MCF 10A (cell line): ENCODE measurements at regions not wholly inside any gene's neighbourhood (a gene's known extent, or its start where the extent isn't known, plus 50 kb on each side); places are given as distances from the start of the nearest gene placed in this dataset.
"Not testable (repeated sequence)": the region's sequence is repeated elsewhere in the genome, so short reads cannot be mapped to it uniquely, and the experiment has no call there.

ENCODE experiments used
- BruUV-seq: library from RNA; stranded (reverse); fragments of 400-500 nt; replicated peaks from 2 replicates; lab custom pipeline; 2021; lab: Mats Ljungman, UMichigan
- CTCF ChIA-PET: fragments of 300-600 bp; sonication (Branson Sonifier 250); formaldehyde crosslinking; extraction: SDS; loops from one replicate; lab custom pipeline; 2021; ENCODE audit warnings: antibody characterized with exemption, inconsistent platforms; lab: Yijun Ruan, JAX
- POLR2A ChIA-PET: fragments of 300-600, 350-650 bp; sonication (Branson Sonifier 250); formaldehyde crosslinking; extraction: SDS; loops from one replicate; lab custom pipeline; 2020; ENCODE audit warnings: antibody characterized with exemption, inconsistent platforms; lab: Yijun Ruan, JAX
- DNase-seq: peaks from one replicate; pipeline ENCODE4 v3.0.0-alpha.2; 2018; ENCODE audit not compliant: unreplicated experiment
- H3K27ac Mint-ChIP-seq: one replicate; pipeline ENCODE4 v1.8.0; 2022; ENCODE audit warnings: mild to moderate bottlenecking, low read depth, mixed read lengths; ENCODE audit not compliant: unreplicated experiment
- H3K27me3 Mint-ChIP-seq: one replicate; pipeline ENCODE4 v1.8.0; 2022; ENCODE audit warnings: mixed read lengths; ENCODE audit not compliant: insufficient read depth, unreplicated experiment
- H3K36me3 Mint-ChIP-seq: one replicate; pipeline ENCODE4 v1.8.0; 2022; ENCODE audit warnings: mild to moderate bottlenecking, moderate library complexity, mixed read lengths; ENCODE audit not compliant: insufficient read depth, unreplicated experiment
- H3K4me1 Mint-ChIP-seq: one replicate; pipeline ENCODE4 v1.8.0; 2022; ENCODE audit warnings: mixed read lengths; ENCODE audit not compliant: insufficient read depth, unreplicated experiment
- H3K4me3 Mint-ChIP-seq: one replicate; pipeline ENCODE4 v1.8.0; 2022; ENCODE audit warnings: mild to moderate bottlenecking, moderate library complexity, mixed read lengths; ENCODE audit not compliant: unreplicated experiment
- H3K9me3 Mint-ChIP-seq: one replicate; pipeline ENCODE4 v1.8.0; 2022; ENCODE audit warnings: mixed read lengths; ENCODE audit not compliant: unreplicated experiment
- intact Hi-C: fragments of 100-400 bp; cut with micrococcal nuclease; formaldehyde crosslinking; loops from 2 replicates; pipeline ENCODE4 v1.14.1; 2022
- TF ChIP-seq, protein P1 (sequence below): fragments of 200-600 bp; IDR thresholded peaks from one replicate; pipeline ENCODE4 v1.8.0; 2022; ENCODE audit warnings: antibody characterized with exemption, mild to moderate bottlenecking; ENCODE audit not compliant: unreplicated experiment

- TF ChIP-seq, protein P1, sequence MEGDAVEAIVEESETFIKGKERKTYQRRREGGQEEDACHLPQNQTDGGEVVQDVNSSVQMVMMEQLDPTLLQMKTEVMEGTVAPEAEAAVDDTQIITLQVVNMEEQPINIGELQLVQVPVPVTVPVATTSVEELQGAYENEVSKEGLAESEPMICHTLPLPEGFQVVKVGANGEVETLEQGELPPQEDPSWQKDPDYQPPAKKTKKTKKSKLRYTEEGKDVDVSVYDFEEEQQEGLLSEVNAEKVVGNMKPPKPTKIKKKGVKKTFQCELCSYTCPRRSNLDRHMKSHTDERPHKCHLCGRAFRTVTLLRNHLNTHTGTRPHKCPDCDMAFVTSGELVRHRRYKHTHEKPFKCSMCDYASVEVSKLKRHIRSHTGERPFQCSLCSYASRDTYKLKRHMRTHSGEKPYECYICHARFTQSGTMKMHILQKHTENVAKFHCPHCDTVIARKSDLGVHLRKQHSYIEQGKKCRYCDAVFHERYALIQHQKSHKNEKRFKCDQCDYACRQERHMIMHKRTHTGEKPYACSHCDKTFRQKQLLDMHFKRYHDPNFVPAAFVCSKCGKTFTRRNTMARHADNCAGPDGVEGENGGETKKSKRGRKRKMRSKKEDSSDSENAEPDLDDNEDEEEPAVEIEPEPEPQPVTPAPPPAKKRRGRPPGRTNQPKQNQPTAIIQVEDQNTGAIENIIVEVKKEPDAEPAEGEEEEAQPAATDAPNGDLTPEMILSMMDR = no peak
- BruUV-seq = no TSS peak
- H3K4me3 Mint-ChIP-seq = no peak overlapping the region
- H3K9me3 Mint-ChIP-seq = no peaks in the 10 kb centered on the region
- H3K4me1 Mint-ChIP-seq = peaks cover 7% of the 10 kb centered on the region
- DNase-seq = no peak
- H3K36me3 Mint-ChIP-seq = no peaks in the 10 kb centered on the region
- intact Hi-C loops = no loop called here
- H3K27ac Mint-ChIP-seq = no peak overlapping the region
- ChIA-PET CTCF (no interaction called here), POLR2A (no interaction called here)
- H3K27me3 Mint-ChIP-seq = no peaks in the 10 kb centered on the region
These were observed 1104.2 kb upstream of the FAM98A start for GRCh38 chr2:34703292-34703691.

- POLR2A ChIA-PET, H3K36me3 Mint-ChIP-seq, H3K27me3 Mint-ChIP-seq, intact Hi-C loops, H3K4me3 Mint-ChIP-seq, CTCF ChIA-PET, H3K4me1 Mint-ChIP-seq, BruUV-seq, H3K27ac Mint-ChIP-seq, DNase-seq, H3K9me3 Mint-ChIP-seq: not testable (repeated sequence)
These were observed 1103.3 kb upstream of the FAM98A start for GRCh38 chr2:34702391-34702790.

- BruUV-seq, POLR2A ChIA-PET, CTCF ChIA-PET, DNase-seq, H3K4me3 Mint-ChIP-seq, H3K36me3 Mint-ChIP-seq, H3K27me3 Mint-ChIP-seq, H3K9me3 Mint-ChIP-seq, intact Hi-C loops, H3K27ac Mint-ChIP-seq, H3K4me1 Mint-ChIP-seq: not testable (repeated sequence)
These were observed 1078.5 kb upstream of the FAM98A start for GRCh38 chr2:34677591-34677990.

GRCh38 chr2:34677119-34677531, 1078.0 kb upstream of the FAM98A start:
- H3K27ac Mint-ChIP-seq, BruUV-seq, H3K4me3 Mint-ChIP-seq, intact Hi-C loops, H3K36me3 Mint-ChIP-seq, H3K27me3 Mint-ChIP-seq, POLR2A ChIA-PET, H3K4me1 Mint-ChIP-seq, CTCF ChIA-PET, H3K9me3 Mint-ChIP-seq, DNase-seq: not testable (repeated sequence)

- no TSS peak for BruUV-seq
- DNase-seq = no peak
- H3K4me3 Mint-ChIP-seq = no peak overlapping the region
- H3K36me3 Mint-ChIP-seq = no peaks in the 10 kb centered on the region
- no peaks in the 10 kb centered on the region for H3K27me3 Mint-ChIP-seq
- H3K9me3 Mint-ChIP-seq = no peaks in the 10 kb centered on the region
- intact Hi-C loops = no loop called here
- ChIA-PET CTCF (interaction anchor here (0.6 to 0.7 kb wide), 3 partner anchors 11 to 577 kb away, joined by 3 to 4 read pairs (median 3); no protein-coding TSS in a partner anchor), POLR2A (no interaction called here)
- TF ChIP-seq, protein P1 = no peak
- H3K4me1 Mint-ChIP-seq = no peaks in the 10 kb centered on the region
- H3K27ac Mint-ChIP-seq = no peak overlapping the region
These were observed 1071.4 kb upstream of the FAM98A start for GRCh38 chr2:34670482-34670881.

GRCh38 chr2:34666821-34667220, 1067.7 kb upstream of the FAM98A start:
- Mint-ChIP-seq H3K27ac (no peak overlapping the region), H3K36me3 (no peaks in the 10 kb centered on the region), H3K4me1 (no peaks in the 10 kb centered on the region), H3K4me3 (no peak overlapping the region), H3K27me3 (peaks cover 7% of the 10 kb centered on the region), H3K9me3 (no peaks in the 10 kb centered on the region)
- intact Hi-C loops = no loop called here
- no TSS peak for BruUV-seq
- DNase-seq = no peak
- ChIA-PET CTCF (no interaction called here), POLR2A (no interaction called here)
- TF ChIP-seq, protein P1 = no peak
